D721Med (cell line): ENCODE measurements at regions not wholly inside any gene's neighbourhood (a gene's known extent, or its start where the extent isn't known, plus 50 kb on each side); places are given as distances from the start of the nearest gene placed in this dataset.
A peak's percentile ranks its signal among the peaks of the same experiment; 100 is the strongest.

Experiments used
- DNase-seq: peaks from one replicate; pipeline ENCODE4 v3.0.0; 2011; ENCODE audit warnings: low spot score; ENCODE audit not compliant: insufficient read length
- FAIRE-seq: peaks from 2 replicates; lab custom pipeline; 2011; peaks lifted over from hg19 to GRCh38; lab: Jason Lieb, UNC
- CTCF ChIP-seq: IDR thresholded peaks from 2 replicates; pipeline ENCODE4 v1.5.1; 2012; ENCODE audit warnings: mild to moderate bottlenecking, control low read depth; ENCODE audit not compliant: insufficient read depth; ENCODE audit errors: missing control alignments

GRCh38 chr2:107700073-107700472 lies 126.6 kb upstream of the RGPD4 start:
- no peak for TF ChIP-seq CTCF
- FAIRE-seq (peak; percentile 44), DNase-seq (no peak)

- FAIRE-seq (no peak), DNase-seq (no peak)
- TF ChIP-seq CTCF, result no peak
Observed at GRCh38 chr2:107711941-107712340, 114.8 kb upstream of the RGPD4 start.

GRCh38 chr2:107712857-107713256 lies 113.8 kb upstream of the RGPD4 start:
- TF ChIP-seq CTCF, result no peak
- DNase-seq (no peak), FAIRE-seq (no peak)

GRCh38 chr2:107717661-107718060 lies 109.0 kb upstream of the RGPD4 start:
- FAIRE-seq (no peak), DNase-seq (no peak)
- TF ChIP-seq CTCF, result no peak

GRCh38 chr2:107719141-107719540 lies 107.6 kb upstream of the RGPD4 start:
- TF ChIP-seq CTCF, result no peak
- DNase-seq, result no peak
- FAIRE-seq, result no peak

GRCh38 chr2:107719836-107720235 lies 106.9 kb upstream of the RGPD4 start:
- no peak for TF ChIP-seq CTCF
- FAIRE-seq (no peak), DNase-seq (no peak)

- DNase-seq (no peak), FAIRE-seq (no peak)
- TF ChIP-seq CTCF, result no peak
Observed at GRCh38 chr2:107721178-107721577, 105.5 kb upstream of the RGPD4 start.
